ENCODE measurements at regions not wholly inside any gene's neighbourhood (a gene's known extent, or its start where the extent isn't known, plus 50 kb on each side); places are given as distances from the start of the nearest gene placed in this dataset.

DNA sequence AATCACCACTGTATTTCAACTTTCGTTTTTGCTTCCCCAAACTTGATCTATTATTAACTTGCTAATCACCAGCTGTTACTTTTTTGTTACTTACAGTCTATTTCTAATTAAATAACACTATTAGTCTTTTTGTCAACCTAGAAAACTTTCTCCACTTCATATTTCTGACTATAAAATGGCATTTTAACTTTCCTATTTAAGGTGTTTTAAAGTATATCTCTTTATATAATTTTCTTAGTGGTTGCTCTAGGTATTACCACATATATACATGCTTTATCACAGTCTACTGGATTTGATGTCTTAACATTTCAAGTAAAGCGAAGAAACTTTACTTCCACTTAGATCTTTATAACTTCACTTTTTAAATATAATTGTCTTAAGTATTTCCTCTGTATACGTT, 421.2 kb downstream of the DCAF12L2 start:
- FAIRE-seq (no peak), DNase-seq (no peak)
- Histone ChIP-seq H3K27ac (ENCODE audit: low read depth in 1 of 3, low read length in 2 of 3) (no peak overlapping the region), H3K27me3 (ENCODE audit: control insufficient read depth in 3 of 3, insufficient read depth in 3 of 3, low read length in 3 of 3) (no peaks in the 10 kb centered on the region), H3K4me3 (ENCODE audit: low read depth in 1 of 3, low read length in 3 of 3) (no peak overlapping the region), H3K4me1 (ENCODE audit: control insufficient read depth in 3 of 3, insufficient read depth in 2 of 3, low read depth in 1 of 3, low read length in 2 of 3) (no peaks in the 10 kb centered on the region), H3K9me3 (ENCODE audit: control insufficient read depth in 2 of 2, insufficient read depth in 1 of 2, low read depth in 1 of 2, low read length in 1 of 2) (no peaks in the 10 kb centered on the region), H3K36me3 (ENCODE audit: control insufficient read depth in 3 of 3, insufficient read depth in 2 of 3, low read depth in 1 of 3, low read length in 3 of 3) (no peaks in the 10 kb centered on the region)
- WGBS, 3 donors: 59 to 80% (median 71%) methylated on average over 3 of the region's 3 CpGs

DNA sequence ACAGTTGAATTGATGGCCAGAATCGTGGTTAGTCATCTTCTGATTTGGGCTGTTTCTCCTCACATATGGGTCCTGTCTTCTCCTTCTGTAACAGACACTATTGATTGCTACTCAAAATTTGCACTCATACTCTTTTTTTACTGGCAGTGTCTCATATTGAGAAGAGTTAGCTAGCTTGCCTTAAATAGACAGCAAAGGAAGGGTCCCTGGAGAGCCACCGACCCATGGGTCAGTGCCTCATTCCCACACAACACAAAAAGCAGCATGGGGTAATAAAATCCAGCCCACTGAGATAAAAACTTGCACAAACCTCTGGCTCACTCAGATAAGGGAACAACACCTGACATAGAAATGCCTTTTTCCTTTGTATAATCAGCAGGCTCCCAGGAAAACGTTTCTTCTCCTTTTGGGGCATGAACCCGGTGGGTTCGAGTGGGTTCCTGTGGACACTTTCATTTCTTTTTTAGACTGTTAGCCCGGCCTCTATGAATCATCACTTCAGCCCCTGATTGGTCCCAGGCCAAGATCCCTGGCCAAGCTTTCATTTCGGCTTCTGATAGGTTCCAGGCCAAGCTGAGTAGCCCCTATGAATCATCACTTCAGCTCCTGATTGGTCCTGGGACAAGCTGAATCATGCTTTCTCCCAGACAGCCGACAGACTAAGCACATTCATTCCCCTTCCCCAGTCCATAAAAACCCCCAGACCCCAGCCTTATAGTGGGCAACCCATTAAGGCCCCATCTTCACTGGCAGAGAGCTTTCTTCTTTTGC, 408.1 kb downstream of the DCAF12L2 start:
- Histone ChIP-seq H3K36me3 (ENCODE audit: control insufficient read depth in 3 of 3, insufficient read depth in 2 of 3, low read depth in 1 of 3, low read length in 3 of 3) (no peaks in the 10 kb centered on the region), H3K4me3 (ENCODE audit: low read depth in 1 of 3, low read length in 3 of 3) (no peak overlapping the region), H3K9me3 (ENCODE audit: control insufficient read depth in 2 of 2, insufficient read depth in 1 of 2, low read depth in 1 of 2, low read length in 1 of 2) (no peaks in the 10 kb centered on the region), H3K27ac (ENCODE audit: low read depth in 1 of 3, low read length in 2 of 3) (no peak overlapping the region), H3K27me3 (ENCODE audit: control insufficient read depth in 3 of 3, insufficient read depth in 3 of 3, low read length in 3 of 3) (no peaks in the 10 kb centered on the region), H3K4me1 (ENCODE audit: control insufficient read depth in 3 of 3, insufficient read depth in 2 of 3, low read depth in 1 of 3, low read length in 2 of 3) (no peaks in the 10 kb centered on the region)
- FAIRE-seq (no peak), DNase-seq (no peak)
- WGBS, 3 donors: 51 to 61% (median 52%) methylated on average over 7 to 8 of the region's 8 CpGs

DNA sequence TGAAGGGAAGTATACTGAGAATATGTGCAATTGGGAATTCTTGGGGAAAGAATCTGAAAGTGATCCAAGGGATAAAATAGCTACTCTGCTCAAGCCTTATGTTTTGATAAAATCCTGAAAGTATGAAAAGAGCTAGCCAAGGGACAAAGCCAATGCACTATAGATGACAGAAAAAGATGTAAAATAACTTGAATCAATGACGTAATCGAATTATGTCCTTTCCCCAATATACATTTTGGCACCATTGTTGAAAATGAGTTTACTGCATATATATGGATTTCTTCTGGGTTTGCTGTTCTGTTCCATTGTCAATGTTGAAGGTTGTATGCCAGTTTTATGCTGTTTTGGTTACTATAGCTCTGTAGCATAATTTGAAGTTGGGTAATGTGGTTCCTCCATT, 407.3 kb downstream of the DCAF12L2 start:
- H3K27ac ChIP-seq (ENCODE audit: low read depth in 1 of 3, low read length in 2 of 3): no peak overlapping the region
- no peak for FAIRE-seq
- H3K9me3 ChIP-seq (ENCODE audit: control insufficient read depth in 2 of 2, insufficient read depth in 1 of 2, low read depth in 1 of 2, low read length in 1 of 2): no peaks in the 10 kb centered on the region
- no peak for DNase-seq
- H3K4me1 ChIP-seq (ENCODE audit: control insufficient read depth in 3 of 3, insufficient read depth in 2 of 3, low read depth in 1 of 3, low read length in 2 of 3): no peaks in the 10 kb centered on the region
- H3K4me3 ChIP-seq (ENCODE audit: low read depth in 1 of 3, low read length in 3 of 3): no peak overlapping the region
- H3K27me3 ChIP-seq (ENCODE audit: control insufficient read depth in 3 of 3, insufficient read depth in 3 of 3, low read length in 3 of 3): no peaks in the 10 kb centered on the region
- no peaks in the 10 kb centered on the region for H3K36me3 ChIP-seq (ENCODE audit: control insufficient read depth in 3 of 3, insufficient read depth in 2 of 3, low read depth in 1 of 3, low read length in 3 of 3)
- 76 to 94% (median 84%) methylated on average over 2 of the region's 2 CpGs for WGBS, 3 donors

DNA sequence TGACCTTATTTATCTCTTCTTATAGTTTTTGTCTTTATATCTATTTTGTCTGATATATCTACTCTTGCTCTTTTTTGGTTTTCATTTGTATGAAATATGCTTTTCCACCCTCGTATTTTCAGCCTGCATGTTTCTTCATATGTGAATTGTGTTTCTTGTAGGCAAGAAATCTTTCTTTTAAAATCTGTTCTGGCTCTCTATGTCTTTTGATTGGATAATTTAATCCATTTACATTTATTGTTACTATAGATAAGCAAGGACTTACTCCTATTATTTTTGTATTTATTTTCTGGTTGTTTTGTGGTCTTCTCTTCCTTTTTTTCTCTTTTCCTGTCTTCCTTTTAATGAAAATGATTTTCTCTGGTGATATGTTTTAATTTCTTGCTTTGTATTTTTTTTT, 403.1 kb downstream of the DCAF12L2 start:
- H3K36me3 ChIP-seq (ENCODE audit: control insufficient read depth in 3 of 3, insufficient read depth in 2 of 3, low read depth in 1 of 3, low read length in 3 of 3): no peaks in the 10 kb centered on the region
- DNase-seq (no peak), FAIRE-seq (no peak)
- WGBS, 3 donors: 7 to 43% (median 19%) methylated on average over 1 of the region's 1 CpG
- no peaks in the 10 kb centered on the region for H3K4me1 ChIP-seq (ENCODE audit: control insufficient read depth in 3 of 3, insufficient read depth in 2 of 3, low read depth in 1 of 3, low read length in 2 of 3)
- H3K9me3 ChIP-seq (ENCODE audit: control insufficient read depth in 2 of 2, insufficient read depth in 1 of 2, low read depth in 1 of 2, low read length in 1 of 2): no peaks in the 10 kb centered on the region
- no peak overlapping the region for H3K27ac ChIP-seq (ENCODE audit: low read depth in 1 of 3, low read length in 2 of 3)
- no peaks in the 10 kb centered on the region for H3K27me3 ChIP-seq (ENCODE audit: control insufficient read depth in 3 of 3, insufficient read depth in 3 of 3, low read length in 3 of 3)
- no peak overlapping the region for H3K4me3 ChIP-seq (ENCODE audit: low read depth in 1 of 3, low read length in 3 of 3)

DNA sequence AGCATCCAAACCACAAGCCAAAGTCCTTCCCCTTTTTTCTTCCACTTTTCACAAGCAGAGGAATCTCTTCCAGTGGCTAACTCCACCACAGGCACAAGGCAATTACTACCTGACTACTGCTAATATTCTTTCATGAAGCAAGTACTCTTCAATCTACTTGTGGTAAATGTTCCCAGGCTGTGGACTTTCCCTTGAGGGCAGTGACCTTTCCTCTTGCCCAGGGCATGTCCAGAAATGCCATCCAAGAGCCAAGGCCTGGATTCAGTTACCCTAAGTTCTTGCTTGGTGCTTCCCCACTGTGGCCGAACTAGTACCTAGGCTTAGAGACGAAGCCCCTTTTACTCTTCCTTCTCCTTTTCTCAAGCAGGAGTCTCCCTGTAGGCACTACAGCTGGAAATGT, 400.7 kb downstream of the DCAF12L2 start:
- Histone ChIP-seq H3K27me3 (ENCODE audit: control insufficient read depth in 3 of 3, insufficient read depth in 3 of 3, low read length in 3 of 3) (no peaks in the 10 kb centered on the region), H3K4me3 (ENCODE audit: low read depth in 1 of 3, low read length in 3 of 3) (no peak overlapping the region), H3K27ac (ENCODE audit: low read depth in 1 of 3, low read length in 2 of 3) (no peak overlapping the region), H3K36me3 (ENCODE audit: control insufficient read depth in 3 of 3, insufficient read depth in 2 of 3, low read depth in 1 of 3, low read length in 3 of 3) (no peaks in the 10 kb centered on the region), H3K4me1 (ENCODE audit: control insufficient read depth in 3 of 3, insufficient read depth in 2 of 3, low read depth in 1 of 3, low read length in 2 of 3) (no peaks in the 10 kb centered on the region), H3K9me3 (ENCODE audit: control insufficient read depth in 2 of 2, insufficient read depth in 1 of 2, low read depth in 1 of 2, low read length in 1 of 2) (no peaks in the 10 kb centered on the region)
- WGBS, 3 donors: 79 to 95% (median 83%) methylated on average over 2 of the region's 2 CpGs
- DNase-seq (no peak), FAIRE-seq (no peak)

DNA sequence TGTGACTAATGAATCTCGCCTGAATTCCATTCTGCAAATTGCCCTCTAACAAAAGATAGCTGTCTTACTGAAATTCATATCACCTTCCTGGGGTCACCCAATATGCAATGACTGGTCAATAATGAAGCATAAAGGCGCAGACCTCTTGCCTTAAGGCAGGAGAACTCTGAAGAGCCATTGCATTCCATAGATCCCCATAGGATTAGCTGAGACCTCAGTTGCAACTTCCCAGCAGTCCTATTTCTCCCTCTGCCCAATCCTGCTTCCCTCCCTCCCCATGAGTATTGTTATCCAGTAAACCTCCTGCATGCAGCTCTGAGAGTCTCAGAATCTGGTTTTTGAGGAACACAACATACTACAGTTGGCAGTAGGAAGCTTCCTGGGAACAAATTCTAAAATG, 396.5 kb downstream of the DCAF12L2 start:
- WGBS, 3 donors: 29 to 60% (median 34%) methylated on average over 2 of the region's 2 CpGs

DNA sequence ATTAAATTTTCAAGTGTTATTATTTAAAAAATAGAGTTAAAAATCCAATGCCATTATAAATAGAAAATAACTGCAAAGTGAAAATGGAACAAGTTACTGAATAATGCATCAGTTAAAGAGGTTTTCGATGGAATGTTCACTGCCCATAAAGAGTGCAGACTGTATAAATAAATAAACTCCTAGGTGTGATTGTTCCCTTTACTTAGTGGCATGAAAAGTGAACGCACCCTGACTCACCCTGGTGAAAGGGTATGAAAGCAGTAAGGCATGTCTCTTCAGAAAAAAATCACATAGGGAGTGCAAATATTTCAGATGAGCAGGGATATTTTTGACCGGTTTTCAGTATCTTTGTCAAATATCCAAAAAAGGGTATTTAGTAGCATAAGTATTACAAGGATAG, 387.8 kb downstream of the DCAF12L2 start:
- no peak overlapping the region for H3K4me3 ChIP-seq (ENCODE audit: low read depth in 1 of 3, low read length in 3 of 3)
- DNase-seq (no peak), FAIRE-seq (no peak)
- H3K27ac ChIP-seq (ENCODE audit: low read depth in 1 of 3, low read length in 2 of 3): no peak overlapping the region
- H3K4me1 ChIP-seq (ENCODE audit: control insufficient read depth in 3 of 3, insufficient read depth in 2 of 3, low read depth in 1 of 3, low read length in 2 of 3): no peaks in the 10 kb centered on the region
- no peaks in the 10 kb centered on the region for H3K9me3 ChIP-seq (ENCODE audit: control insufficient read depth in 2 of 2, insufficient read depth in 1 of 2, low read depth in 1 of 2, low read length in 1 of 2)
- 53 to 72% (median 70%) methylated on average over 3 of the region's 3 CpGs for WGBS, 3 donors
- H3K36me3 ChIP-seq (ENCODE audit: control insufficient read depth in 3 of 3, insufficient read depth in 2 of 3, low read depth in 1 of 3, low read length in 3 of 3): no peaks in the 10 kb centered on the region
- no peaks in the 10 kb centered on the region for H3K27me3 ChIP-seq (ENCODE audit: control insufficient read depth in 3 of 3, insufficient read depth in 3 of 3, low read length in 3 of 3)

More for the DNA sequence above, 396.5 kb downstream of the DCAF12L2 start:
- Histone ChIP-seq H3K4me1 (ENCODE audit: control insufficient read depth in 3 of 3, insufficient read depth in 2 of 3, low read depth in 1 of 3, low read length in 2 of 3) (no peaks in the 10 kb centered on the region), H3K27ac (ENCODE audit: low read depth in 1 of 3, low read length in 2 of 3) (no peak overlapping the region), H3K9me3 (ENCODE audit: control insufficient read depth in 2 of 2, insufficient read depth in 1 of 2, low read depth in 1 of 2, low read length in 1 of 2) (no peaks in the 10 kb centered on the region), H3K36me3 (ENCODE audit: control insufficient read depth in 3 of 3, insufficient read depth in 2 of 3, low read depth in 1 of 3, low read length in 3 of 3) (no peaks in the 10 kb centered on the region), H3K27me3 (ENCODE audit: control insufficient read depth in 3 of 3, insufficient read depth in 3 of 3, low read length in 3 of 3) (no peaks in the 10 kb centered on the region), H3K4me3 (ENCODE audit: low read depth in 1 of 3, low read length in 3 of 3) (no peak overlapping the region)
- no peak for DNase-seq
- FAIRE-seq: no peak

DNA sequence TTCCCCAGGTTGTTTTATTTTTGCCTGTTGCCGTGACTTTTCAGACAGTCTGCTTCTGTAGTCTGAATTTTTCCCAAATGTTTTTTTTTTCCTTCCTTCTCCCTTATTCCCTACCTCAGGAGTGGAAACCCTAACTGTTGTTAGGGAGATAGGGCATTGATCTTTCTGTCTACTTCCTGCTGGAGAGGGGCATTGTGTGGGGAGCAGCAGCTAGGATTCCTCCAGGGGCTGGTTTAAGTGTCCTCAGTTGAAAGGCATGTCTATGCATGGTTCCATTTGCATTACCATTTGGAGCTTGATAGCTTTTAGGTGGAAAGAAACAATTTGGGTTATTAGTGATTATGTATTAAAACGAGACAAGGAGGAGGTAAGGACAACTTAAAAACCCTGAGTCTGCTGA, 383.9 kb downstream of the DCAF12L2 start:
- Histone ChIP-seq H3K27ac (ENCODE audit: low read depth in 1 of 3, low read length in 2 of 3) (no peak overlapping the region), H3K27me3 (ENCODE audit: control insufficient read depth in 3 of 3, insufficient read depth in 3 of 3, low read length in 3 of 3) (no peaks in the 10 kb centered on the region), H3K9me3 (ENCODE audit: control insufficient read depth in 2 of 2, insufficient read depth in 1 of 2, low read depth in 1 of 2, low read length in 1 of 2) (no peaks in the 10 kb centered on the region), H3K36me3 (ENCODE audit: control insufficient read depth in 3 of 3, insufficient read depth in 2 of 3, low read depth in 1 of 3, low read length in 3 of 3) (no peaks in the 10 kb centered on the region), H3K4me1 (ENCODE audit: control insufficient read depth in 3 of 3, insufficient read depth in 2 of 3, low read depth in 1 of 3, low read length in 2 of 3) (no peaks in the 10 kb centered on the region), H3K4me3 (ENCODE audit: low read depth in 1 of 3, low read length in 3 of 3) (no peak overlapping the region)
- FAIRE-seq: no peak
- no peak for DNase-seq
- whole genome bisulfite sequencing, 3 donors: 14 to 40% (median 37%) methylated on average over 2 of the region's 2 CpGs

DNA sequence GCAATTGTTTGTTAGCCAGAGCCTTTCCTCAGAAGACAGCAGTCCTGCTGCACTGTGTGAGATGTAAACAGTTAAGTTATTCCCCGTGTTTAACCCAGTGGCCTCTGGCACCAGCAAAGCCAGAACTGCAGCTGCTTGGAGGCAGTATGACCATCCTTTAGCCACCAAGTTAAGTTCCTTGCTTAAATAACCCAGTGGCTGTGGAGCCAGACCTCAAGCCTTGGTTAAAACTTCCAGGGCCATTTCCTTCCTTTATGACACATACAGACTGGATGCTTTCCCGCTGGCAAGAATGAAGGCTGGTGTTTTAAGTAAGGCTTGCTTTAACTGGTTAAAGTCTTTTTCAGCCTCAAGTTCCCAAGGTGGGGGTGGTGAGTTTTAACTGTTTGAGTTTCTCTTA, 379.8 kb downstream of the DCAF12L2 start:
- no peak for DNase-seq
- H3K9me3 ChIP-seq (ENCODE audit: control insufficient read depth in 2 of 2, insufficient read depth in 1 of 2, low read depth in 1 of 2, low read length in 1 of 2): no peaks in the 10 kb centered on the region
- WGBS, 3 donors: 16 to 22% (median 18%) methylated on average over 2 of the region's 2 CpGs
- no peak overlapping the region for H3K27ac ChIP-seq (ENCODE audit: low read depth in 1 of 3, low read length in 2 of 3)
- no peaks in the 10 kb centered on the region for H3K27me3 ChIP-seq (ENCODE audit: control insufficient read depth in 3 of 3, insufficient read depth in 3 of 3, low read length in 3 of 3)
- H3K4me1 ChIP-seq (ENCODE audit: control insufficient read depth in 3 of 3, insufficient read depth in 2 of 3, low read depth in 1 of 3, low read length in 2 of 3): no peaks in the 10 kb centered on the region
- no peak for FAIRE-seq
- no peaks in the 10 kb centered on the region for H3K36me3 ChIP-seq (ENCODE audit: control insufficient read depth in 3 of 3, insufficient read depth in 2 of 3, low read depth in 1 of 3, low read length in 3 of 3)
- H3K4me3 ChIP-seq (ENCODE audit: low read depth in 1 of 3, low read length in 3 of 3): no peak overlapping the region
